ENCODE measurements at regions not wholly inside any gene's neighbourhood (a gene's known extent, or its start where the extent isn't known, plus 50 kb on each side); places are given as distances from the start of the nearest gene placed in this dataset.

DNA sequence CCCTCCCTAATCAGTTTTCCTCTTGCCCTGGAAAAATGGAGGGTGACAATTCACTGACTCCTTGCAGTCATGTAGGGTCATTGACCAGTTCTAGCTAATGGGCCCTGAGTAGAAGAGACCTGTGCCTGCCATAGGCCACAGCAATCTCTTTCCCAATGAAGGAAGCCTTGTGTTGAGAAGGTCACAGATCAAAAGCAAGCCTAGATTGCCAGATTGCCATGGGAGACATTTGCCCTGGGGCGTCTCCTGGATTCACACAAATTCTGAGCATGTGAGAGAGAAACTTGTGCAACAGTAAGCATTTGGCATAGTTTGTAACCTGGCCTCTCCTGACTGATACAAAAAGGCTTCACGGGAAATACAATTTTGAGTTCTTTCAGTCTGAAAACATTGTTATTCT is 148.0 kb downstream of the NUDT12 start:
- H3K9me3 ChIP-seq = no peaks in the 10 kb centered on the region
- no peak for DNase-seq
- 78 to 88% (median 82%) methylated on average over 2 of the region's 2 CpGs for WGBS, 3 donors
- no peak overlapping the region for H3K27ac ChIP-seq
- no peak overlapping the region for H3K4me3 ChIP-seq
- intact Hi-C loops (cut with DNase I) = loop anchor here in 1 of 4 donors (5.0 kb wide), 1 partner anchor 1007 kb away; no protein-coding TSS in a partner anchor
- H3K4me1 ChIP-seq (ENCODE audit: insufficient read depth) = no peaks in the 10 kb centered on the region
- H3K36me3 ChIP-seq = no peaks in the 10 kb centered on the region
- H3K27me3 ChIP-seq = no peaks in the 10 kb centered on the region
- TF ChIP-seq EP300 (IDR thresholded peaks at IDR 0.05) (no peak), CTCF (IDR thresholded peaks at IDR 0.05) (no peak), POLR2A (IDR thresholded peaks at IDR 0.05) (no peak)

DNA sequence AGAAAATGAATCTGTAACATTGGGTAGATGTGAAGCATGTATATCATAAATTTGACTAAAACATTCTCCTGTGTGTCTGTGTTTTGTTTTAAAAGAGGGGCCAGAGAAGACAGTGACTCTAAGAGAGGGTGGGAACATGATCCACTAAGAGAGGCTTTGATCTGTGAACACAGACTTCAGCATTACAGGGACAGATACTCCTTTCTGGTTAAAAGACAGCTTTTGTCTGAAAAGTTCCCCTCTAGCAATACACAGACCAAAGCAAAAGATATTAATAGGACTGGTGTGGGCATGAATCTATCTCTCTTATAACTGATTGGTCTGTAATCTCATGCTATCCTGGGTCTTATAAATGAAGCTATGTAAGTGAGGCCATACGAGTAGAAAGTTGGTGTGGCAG is 150.9 kb downstream of the NUDT12 start:
- 41 to 57% (median 56%) methylated on average over 1 of the region's 1 CpG for WGBS, 3 donors
- no peaks in the 10 kb centered on the region for H3K36me3 ChIP-seq
- intact Hi-C loops (cut with DNase I) = loop anchor here in 1 of 4 donors (5.0 kb wide), 1 partner anchor 1004 kb away; no protein-coding TSS in a partner anchor
- no peaks in the 10 kb centered on the region for H3K4me1 ChIP-seq (ENCODE audit: insufficient read depth)
- no peaks in the 10 kb centered on the region for H3K27me3 ChIP-seq
- H3K4me3 ChIP-seq = no peak overlapping the region
- TF ChIP-seq EP300 (IDR thresholded peaks at IDR 0.05) (no peak), CTCF (IDR thresholded peaks at IDR 0.05) (no peak), POLR2A (IDR thresholded peaks at IDR 0.05) (no peak)
- no peak for DNase-seq
- H3K9me3 ChIP-seq = no peaks in the 10 kb centered on the region
- H3K27ac ChIP-seq = no peak overlapping the region

- intact Hi-C loops (cut with DNase I) = loop anchor here in 1 of 4 donors (5.0 kb wide), 1 partner anchor 1003 kb away; no protein-coding TSS in a partner anchor
- DNase-seq = no peak
- WGBS, 3 donors = 41 to 63% (median 51%) methylated on average over 2 of the region's 2 CpGs
- Histone ChIP-seq H3K4me1 (ENCODE audit: insufficient read depth) (no peaks in the 10 kb centered on the region), H3K36me3 (no peaks in the 10 kb centered on the region), H3K4me3 (no peak overlapping the region), H3K9me3 (no peaks in the 10 kb centered on the region), H3K27ac (no peak overlapping the region), H3K27me3 (no peaks in the 10 kb centered on the region)
- TF ChIP-seq POLR2A (IDR thresholded peaks at IDR 0.05) (no peak), CTCF (IDR thresholded peaks at IDR 0.05) (no peak)
Observed at GRCh38 chr5:103410172-103410571, 151.6 kb downstream of the MACIR start.

GRCh38 chr5:103409013-103409670 is 150.6 kb downstream of the MACIR start:
- Histone ChIP-seq H3K27me3 (no peaks in the 10 kb centered on the region), H3K4me1 (ENCODE audit: insufficient read depth) (no peaks in the 10 kb centered on the region), H3K9me3 (no peaks in the 10 kb centered on the region), H3K27ac (no peak overlapping the region), H3K36me3 (no peaks in the 10 kb centered on the region), H3K4me3 (no peak overlapping the region)
- no peak for TF ChIP-seq POLR2A (IDR thresholded peaks at IDR 0.05)
- no peak for TF ChIP-seq CTCF (IDR thresholded peaks at IDR 0.05)
- no peak for TF ChIP-seq EP300 (IDR thresholded peaks at IDR 0.05)
- intact Hi-C loops (cut with DNase I) = no loop called here
- DNase-seq = no peak
